Bronchial epithelial cell (primary cell): ENCODE measurements at regions not wholly inside any gene's neighbourhood (a gene's known extent, or its start where the extent isn't known, plus 50 kb on each side); places are given as distances from the start of the nearest gene placed in this dataset.
A peak's percentile ranks its signal among the peaks of the same experiment; 100 is the strongest.

Experiments used
- DNase-seq: peaks from one replicate; pipeline ENCODE4 v3.0.0-alpha.2; 2010; ENCODE audit warnings: low read depth
- FAIRE-seq: peaks from 2 replicates; lab custom pipeline; 2011; peaks lifted over from hg19 to GRCh38; lab: Jason Lieb, UNC
- H3K27me3 ChIP-seq: 2 replicates; pipeline ENCODE4 v1.5.1; 2011; ENCODE audit warnings: low read length; ENCODE audit not compliant: control insufficient read depth, insufficient read depth
- H3K36me3 ChIP-seq: 2 replicates; pipeline ENCODE4 v1.5.1; 2011; ENCODE audit warnings: low read length; ENCODE audit not compliant: control insufficient read depth, insufficient read depth
- H3K4me3 ChIP-seq: 2 replicates; pipeline ENCODE4 v1.5.1; 2011; ENCODE audit warnings: mild to moderate bottlenecking, low read depth, low read length, control low read depth
- CTCF ChIP-seq: IDR thresholded peaks from 2 replicates; pipeline ENCODE4 v1.5.1; 2011; ENCODE audit warnings: mild to moderate bottlenecking, moderate library complexity, low read length, control low read depth, inconsistent platforms; ENCODE audit not compliant: insufficient read depth, severe bottlenecking

GRCh38 chr2:228735697-228736096, 535.4 kb downstream of the PID1 start:
- H3K4me3 ChIP-seq: no peak overlapping the region
- DNase-seq (no peak), FAIRE-seq (no peak)
- no peaks in the 10 kb centered on the region for H3K27me3 ChIP-seq
- no peak for TF ChIP-seq CTCF
- no peaks in the 10 kb centered on the region for H3K36me3 ChIP-seq

- Histone ChIP-seq H3K36me3 (no peaks in the 10 kb centered on the region), H3K4me3 (no peak overlapping the region), H3K27me3 (no peaks in the 10 kb centered on the region)
- no peak for TF ChIP-seq CTCF
- DNase-seq (peak; percentile 88), FAIRE-seq (no peak)
These were observed 539.6 kb downstream of the PID1 start for GRCh38 chr2:228731517-228731916.

- no peak for TF ChIP-seq CTCF
- FAIRE-seq: no peak
- Histone ChIP-seq H3K4me3 (no peak overlapping the region), H3K27me3 (no peaks in the 10 kb centered on the region), H3K36me3 (no peaks in the 10 kb centered on the region)
- peak; percentile 11 for DNase-seq
These were observed 542.1 kb downstream of the PID1 start for GRCh38 chr2:228728961-228729360.

- no peak for DNase-seq
- Histone ChIP-seq H3K36me3 (no peaks in the 10 kb centered on the region), H3K27me3 (no peaks in the 10 kb centered on the region), H3K4me3 (no peak overlapping the region)
- FAIRE-seq: no peak
- TF ChIP-seq CTCF: no peak
These were observed 543.5 kb upstream of the SPHKAP start for GRCh38 chr2:228725031-228725430.

- DNase-seq: no peak
- no peaks in the 10 kb centered on the region for H3K27me3 ChIP-seq
- no peak for TF ChIP-seq CTCF
- H3K4me3 ChIP-seq: no peak overlapping the region
- peak; percentile 60 for FAIRE-seq
- H3K36me3 ChIP-seq: no peaks in the 10 kb centered on the region
These were observed 542.1 kb upstream of the SPHKAP start for GRCh38 chr2:228723599-228723998.

GRCh38 chr2:228722311-228722710, 540.8 kb upstream of the SPHKAP start:
- Histone ChIP-seq H3K27me3 (no peaks in the 10 kb centered on the region), H3K4me3 (no peak overlapping the region), H3K36me3 (no peaks in the 10 kb centered on the region)
- FAIRE-seq (no peak), DNase-seq (peak; percentile 72)
- no peak for TF ChIP-seq CTCF
